Activated CD4-positive, alpha-beta T cell treated with anti-CD3 and anti-CD28 coated beads, Interleukin-2, amount 50 U/mL, for 24 hours (primary cell): ENCODE measurements at regions not wholly inside any gene's neighbourhood (a gene's known extent, or its start where the extent isn't known, plus 50 kb on each side); places are given as distances from the start of the nearest gene placed in this dataset.
"Not testable (repeated sequence)": the region's sequence is repeated elsewhere in the genome, so short reads cannot be mapped to it uniquely, and the experiment has no call there.

Experiments used
- DNase-seq, 2 donors: peaks; one replicate each; pipeline ENCODE4 v3.0.0-alpha.2; 2020; ENCODE audit warnings: low read depth in 1 of 2, low spot score in 1 of 2

DNA sequence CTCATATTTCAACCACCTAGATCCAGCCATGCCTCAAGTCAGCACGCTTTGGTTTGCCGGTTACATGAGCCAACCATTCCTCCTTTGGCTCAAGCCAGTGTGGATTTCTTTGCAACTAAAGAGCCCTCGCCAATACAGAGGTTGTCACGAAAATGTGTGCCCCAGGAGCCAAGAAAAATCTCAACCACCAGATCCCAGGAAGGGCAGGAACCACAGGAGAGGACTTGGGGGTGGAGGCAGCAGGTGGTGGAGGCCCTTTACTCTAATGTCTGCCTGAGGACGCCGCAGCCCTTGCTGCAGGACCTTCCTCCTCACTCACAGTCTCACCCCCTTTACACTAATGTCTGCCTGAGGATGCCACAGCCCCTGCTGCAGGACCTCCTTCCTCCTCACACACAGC lies 144.8 kb upstream of the PHACTR3 start:
- DNase-seq, result no peak

DNA sequence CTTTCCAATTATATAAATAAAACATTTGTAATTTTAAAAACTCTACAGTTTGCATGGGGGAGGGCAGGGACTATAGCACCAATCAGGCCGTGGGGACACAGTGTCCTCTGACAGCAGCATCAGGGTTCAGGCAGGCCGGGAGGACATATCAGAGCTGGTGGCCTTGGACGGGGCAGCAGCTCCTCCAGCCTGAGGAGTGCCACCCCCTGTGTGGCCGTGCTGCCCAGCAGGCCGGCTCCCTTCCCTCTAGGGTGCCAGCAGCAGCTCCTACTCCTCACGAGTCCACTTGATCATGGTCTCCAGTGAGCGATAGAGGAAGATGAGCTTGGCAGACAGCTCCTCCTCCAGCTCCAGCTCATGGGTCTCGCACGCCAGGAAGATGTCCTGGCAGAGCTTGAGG lies 144.0 kb upstream of the PHACTR3 start:
- DNase-seq, result no peak

DNA sequence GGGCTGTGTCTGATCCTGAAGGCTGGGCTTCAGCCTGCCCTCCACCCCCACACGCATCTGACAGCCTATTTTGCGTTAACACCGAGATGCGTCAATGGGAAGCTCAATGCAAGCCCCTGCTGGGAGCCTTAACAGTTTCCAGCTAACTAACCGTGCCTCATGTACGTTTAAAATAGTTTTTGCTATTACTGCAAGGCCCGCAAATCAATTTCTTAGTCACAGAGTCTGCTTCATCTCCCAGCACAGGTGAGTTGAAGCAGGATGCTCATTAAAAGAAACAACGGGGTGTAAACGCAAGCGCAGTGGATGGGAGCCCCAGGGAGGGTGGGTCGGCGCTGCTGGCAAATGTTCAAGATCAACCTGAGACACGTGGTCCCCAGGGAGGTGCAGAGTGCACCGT lies 142.8 kb upstream of the PHACTR3 start:
- DNase-seq, result no peak

DNA sequence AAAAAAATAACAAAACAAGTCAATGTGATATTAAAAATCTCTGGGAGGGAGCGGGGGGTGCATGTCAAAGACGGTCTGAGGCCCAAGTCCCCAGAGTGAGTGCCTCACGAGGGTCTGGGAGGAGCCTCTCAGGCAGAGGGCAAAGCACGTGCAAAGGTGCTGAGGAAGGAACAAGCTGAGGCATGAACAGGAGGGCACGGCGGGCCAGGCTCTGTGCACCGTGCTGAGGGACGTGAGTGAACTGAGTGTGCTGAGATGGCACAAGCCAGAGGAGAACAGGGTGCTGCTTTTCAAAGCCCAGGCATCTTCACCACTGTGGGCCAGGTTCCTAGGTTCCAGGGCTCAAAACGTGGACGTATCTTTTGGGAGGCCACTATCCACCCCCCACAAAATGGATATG lies 142.1 kb upstream of the PHACTR3 start:
- DNase-seq, result no peak

DNA sequence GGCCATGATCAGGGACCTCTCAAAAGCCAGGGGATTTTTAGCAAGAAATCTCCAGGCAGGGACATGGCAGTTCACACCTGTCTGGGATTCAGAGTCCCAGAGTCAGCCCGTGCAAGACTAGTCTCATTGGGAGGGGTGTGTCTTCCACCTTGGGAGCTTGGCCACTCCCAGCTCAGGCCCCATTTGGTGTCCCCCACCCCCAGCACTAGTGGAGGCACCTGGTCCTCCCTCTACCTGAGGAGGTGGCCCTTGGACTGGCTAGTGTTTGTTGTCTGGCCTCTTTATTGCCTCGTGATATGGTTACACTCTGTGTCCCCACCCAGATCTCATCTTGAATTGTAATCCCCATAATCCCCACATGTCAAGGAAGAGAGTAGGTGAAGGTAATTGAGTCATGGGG lies 140.8 kb upstream of the PHACTR3 start:
- no peak for DNase-seq

DNA sequence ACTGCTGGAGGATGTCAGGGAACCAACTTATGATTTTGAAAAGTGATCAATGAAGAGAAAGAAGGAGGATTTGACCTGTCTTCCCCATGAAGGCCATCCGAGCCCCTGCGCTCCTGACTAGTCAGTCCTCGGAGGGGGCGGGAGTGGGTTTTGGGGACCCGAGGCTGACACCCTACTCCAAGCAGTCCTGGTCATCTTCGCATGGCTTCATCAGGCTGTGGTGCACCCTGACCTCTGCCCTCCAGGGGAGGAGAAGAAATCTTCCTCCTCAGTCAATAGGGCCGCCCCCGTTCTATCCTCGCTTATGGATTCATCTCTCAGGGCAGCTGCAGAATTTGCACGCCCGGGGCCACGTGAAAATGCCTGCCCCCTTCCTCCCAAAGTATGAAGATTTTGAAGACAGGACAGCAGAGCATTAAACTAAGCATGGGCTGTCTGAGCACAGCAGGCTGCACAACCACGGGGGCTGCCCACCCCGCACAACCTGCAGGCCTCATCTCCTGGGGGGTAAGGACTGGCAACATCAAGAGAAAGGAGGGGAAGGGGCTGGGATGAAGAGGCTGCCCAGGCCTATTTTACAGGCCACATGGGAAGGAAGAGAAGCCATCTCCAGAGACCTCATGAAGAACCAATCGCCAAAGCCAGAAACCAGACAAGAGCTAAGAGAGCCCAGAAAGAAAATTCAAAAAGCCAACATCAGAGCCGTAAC lies 138.1 kb upstream of the PHACTR3 start:
- no peak for DNase-seq

DNA sequence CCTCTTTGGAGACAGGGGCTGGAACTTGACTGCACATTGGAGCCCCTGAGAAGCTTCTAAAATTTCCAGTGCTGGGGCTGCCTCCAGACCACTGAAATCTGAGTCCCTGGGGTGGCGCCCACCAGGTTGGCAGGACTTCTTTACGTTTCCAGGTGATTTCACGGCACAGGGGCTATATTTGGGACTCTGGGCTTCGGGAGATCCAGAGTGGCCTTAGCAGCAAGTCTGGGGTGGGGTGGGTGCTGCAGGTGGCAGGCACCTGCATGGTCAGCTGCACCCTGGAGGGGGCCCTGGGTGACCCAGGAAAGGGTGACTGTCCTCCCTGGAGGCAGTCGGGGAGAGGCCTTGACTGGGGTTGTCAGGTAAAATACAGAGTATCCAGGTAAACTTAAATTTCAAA lies 135.5 kb upstream of the PHACTR3 start:
- no peak for DNase-seq

DNA sequence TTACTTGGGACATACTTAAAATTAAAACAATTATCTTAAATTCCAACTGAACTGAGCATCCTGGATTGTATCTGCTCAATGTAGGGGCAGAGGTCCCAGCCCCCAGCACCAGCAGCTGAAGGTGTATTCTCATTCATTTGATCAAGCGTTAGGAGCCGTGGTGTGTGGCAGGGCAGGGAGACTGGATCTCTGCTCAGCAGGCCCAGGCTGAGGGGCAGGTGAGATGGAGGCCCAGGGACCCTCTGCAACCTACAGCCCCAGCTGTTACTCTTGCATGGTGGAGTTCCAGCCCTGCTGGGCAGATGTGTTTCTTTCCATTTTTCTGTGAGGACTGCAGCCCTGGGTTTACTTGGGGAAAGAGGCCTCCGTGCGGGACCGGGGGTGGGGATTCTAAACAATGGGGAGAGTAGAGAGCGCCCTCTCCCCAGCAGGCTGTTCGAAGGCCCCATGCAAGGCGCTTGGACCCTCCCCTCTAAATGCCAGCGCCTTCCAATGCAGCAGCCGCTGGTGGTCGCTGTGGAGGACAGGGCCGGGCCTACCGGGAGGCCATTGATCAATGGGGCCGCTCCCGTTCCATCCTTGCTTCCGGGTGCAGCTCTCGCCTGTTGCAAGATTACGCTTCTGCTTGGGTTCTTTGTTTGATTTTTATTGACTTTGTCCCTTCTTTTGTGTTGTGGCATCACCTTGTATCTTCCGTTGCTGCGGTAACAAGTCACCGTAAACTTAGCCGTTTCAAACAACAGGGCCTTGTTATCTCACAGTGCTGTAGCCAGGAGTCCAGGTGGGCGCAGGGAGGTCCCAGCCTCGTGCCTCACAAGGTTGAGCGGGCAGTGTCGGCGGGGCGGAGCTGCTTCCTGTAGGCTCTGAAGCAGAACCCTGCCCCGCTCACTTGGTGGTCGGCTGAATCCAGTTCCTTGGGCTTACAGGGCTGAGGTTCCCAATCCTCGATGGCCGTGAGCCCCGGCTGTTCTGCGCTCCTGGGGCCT lies 134.8 kb upstream of the PHACTR3 start:
- DNase-seq, result no peak

DNA sequence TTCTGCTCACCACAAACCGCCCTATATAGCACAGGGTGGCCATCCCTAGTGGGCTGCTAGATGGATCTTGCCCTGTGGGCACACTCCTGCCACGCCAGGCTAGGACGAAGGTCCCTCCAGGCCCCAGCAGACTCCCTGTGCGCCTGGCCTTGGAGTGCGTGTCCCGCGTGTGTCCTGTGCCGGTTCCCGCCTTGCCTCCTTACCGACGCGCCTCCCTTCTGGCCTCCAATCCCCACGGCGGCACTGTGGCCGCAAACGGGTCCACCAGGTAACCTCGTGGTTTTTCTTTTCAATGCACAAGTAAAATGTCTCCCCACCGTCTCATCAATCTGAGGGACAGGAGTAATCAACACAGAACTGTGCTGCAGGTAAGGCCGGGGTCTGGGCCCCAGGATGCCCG lies 133.8 kb upstream of the PHACTR3 start:
- no peak for DNase-seq

DNA sequence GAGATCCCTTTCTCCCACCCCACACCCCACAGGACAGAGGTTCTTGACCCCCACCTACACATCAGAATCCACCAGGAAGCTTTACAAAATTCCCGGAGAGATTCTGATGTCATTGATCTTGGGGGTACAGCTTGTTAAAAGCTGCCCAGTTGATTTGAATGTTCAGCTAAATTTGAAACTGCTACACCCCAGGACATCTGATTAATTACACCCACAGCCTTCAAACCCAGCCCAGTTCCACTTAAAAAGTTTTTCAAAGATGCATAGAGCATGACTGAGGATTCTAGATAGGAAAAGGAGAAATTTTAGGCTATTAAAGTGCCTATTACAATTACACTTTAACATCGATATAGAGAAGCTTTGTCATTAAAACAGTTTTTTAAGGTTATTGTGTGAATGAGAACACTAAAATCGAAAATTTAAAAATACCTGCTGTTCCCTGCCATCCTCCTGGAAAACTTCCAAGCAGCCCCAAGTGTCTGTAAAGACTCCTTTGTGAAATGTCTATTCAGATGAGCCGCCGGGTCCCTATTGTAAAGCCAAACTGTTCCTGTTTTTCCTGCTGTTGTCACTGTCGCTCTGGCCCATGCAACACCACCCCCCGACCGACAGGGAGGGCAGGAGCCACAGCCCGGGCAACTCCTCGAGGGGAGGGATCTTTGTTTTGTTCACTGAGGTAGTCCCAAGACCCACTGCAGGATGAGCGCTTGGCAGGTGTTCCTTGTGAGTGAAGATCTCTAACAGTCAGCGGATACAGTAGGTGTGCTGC lies 132.5 kb upstream of the PHACTR3 start:
- DNase-seq, result no peak

DNA sequence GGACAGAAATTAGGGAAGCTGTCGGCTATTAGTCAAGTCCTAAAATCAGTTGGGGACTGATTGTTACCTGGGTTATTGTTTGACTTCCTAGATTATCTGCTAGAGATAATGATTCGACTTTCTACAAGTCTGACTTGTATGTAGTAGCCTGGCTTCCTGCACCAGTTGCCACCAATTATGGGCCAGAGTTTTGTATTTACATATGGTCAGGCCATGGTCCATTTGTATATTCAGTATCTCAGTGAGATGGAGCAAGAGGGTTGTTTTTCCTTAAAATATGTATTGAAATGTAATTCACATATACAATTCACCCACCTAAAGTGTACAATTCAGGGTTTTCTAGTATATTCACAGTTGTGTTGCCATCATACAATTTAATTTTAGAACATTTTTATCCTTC lies 130.6 kb upstream of the PHACTR3 start:
- no peak for DNase-seq

DNA sequence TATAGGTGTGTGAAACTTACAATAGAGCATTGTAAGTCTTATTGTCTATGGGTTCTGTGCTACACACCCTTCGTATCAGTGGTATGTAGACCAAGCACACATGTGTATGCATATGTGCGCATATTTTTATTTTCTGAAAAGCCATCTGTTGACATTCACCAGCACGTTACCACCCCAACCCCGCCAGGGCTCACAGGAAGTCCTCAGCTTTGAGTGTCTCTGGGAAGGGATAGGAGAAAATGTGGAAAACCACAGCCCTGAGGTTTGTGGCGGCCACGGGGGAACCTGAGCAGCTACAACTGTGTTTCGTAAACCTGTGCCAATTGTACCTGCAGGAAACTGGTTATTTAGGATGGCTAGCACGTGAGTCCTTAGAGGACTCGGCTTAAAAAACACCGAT lies 123.3 kb upstream of the PHACTR3 start:
- no peak for DNase-seq

DNA sequence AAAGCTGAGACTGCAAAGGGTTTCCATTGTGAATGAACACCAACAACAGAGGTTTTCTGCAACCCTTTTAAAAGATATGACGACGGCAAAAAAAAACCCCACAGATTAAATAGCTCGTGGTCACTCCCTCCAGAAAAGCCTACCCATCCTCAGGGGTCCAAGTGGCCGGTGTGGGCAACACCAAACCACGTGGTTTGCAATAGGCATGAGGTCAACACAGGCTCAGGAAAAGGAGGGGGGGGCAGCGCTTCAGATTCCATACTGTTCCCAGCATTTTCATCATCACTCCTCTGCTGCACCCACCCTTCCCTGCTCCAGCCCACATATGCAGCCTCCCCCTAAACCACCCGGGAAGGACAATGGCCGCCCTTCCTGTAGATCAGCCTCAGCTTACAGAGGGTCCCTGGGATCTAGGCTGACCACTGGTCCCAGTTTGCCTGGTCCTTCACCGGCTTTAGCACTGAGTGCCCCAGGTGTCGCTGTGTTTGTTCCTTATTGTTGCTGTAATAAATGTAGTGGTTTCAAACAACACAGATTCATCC lies 122.8 kb upstream of the PHACTR3 start:
- DNase-seq, result no peak

DNA sequence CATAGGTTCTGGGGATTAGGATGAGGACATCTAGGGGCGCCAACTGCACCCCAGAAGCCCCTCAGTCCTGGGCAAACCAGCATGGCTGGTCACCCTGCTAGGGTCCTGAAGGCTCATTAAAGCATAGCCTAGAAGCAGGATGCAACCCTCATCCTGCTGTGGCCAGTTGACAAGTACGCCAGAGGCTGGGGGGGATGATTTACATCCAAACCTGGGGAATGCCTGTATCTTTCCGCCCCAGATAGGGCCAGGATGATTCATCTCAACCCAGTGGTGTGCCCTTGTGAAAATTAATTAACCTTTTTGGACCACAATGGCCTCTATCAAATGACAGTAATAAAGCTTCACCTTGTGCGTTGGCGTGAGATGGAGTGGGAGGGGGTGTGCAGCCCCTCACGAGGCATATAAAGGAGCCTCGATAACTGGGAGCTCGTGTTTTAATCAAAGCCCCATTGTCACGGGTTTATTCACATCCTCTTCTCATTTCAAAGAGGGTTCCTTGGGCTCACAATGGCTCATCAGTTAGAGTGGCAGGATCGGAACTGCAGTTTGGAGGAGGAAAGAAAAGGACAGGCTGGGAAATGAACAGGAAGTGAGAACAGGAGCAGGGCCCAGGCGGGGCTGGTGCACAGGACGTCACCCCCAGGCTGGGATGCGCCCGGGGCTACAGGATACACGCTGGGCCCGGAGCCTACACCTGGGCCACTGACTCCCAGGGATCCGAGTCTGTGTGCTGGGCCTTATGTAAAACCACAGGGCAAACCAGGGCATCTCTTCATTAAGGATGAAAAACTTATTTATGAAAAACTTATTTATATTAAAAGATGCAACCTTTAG lies 121.8 kb upstream of the PHACTR3 start:
- DNase-seq, result no peak

DNA sequence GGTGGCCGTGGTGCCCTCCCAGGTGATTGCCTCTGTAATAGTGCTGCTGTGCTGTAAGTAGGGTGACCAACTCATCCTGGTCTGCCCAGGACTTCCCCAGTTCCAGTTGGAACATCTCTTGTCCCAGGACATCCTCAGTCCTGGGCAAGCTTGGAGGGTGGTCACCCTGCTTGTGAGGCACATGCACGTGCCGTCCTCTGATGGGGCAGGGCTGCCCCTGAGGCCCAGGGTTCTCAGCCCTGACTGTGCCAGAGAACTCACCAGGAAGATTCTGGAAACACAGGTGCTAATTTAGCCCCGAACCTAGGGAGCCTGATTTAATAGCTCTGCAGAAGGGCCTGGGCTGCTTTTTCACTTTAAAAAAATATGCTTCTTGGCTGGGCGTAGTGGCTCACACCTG lies 120.9 kb upstream of the PHACTR3 start:
- DNase-seq, result no peak

DNA sequence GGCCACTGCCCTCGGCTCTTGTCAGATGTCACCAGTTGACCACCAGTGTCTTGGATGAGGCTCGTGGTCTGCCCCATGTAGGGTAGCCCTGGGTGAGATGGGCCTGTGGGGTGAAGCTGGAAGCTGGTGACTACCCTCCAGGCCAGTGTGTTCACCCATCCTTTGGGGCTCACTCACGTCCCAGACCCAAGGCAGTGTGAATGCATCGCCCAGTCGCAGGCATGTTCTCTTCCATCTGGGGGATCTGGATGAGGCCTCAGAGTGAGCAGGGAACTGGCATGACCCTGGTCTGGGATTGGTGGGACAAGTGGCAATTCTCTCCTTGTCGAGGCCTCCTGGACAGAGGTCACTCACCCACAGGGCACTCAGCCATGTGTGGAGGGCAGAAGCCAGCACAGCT lies 120.1 kb upstream of the PHACTR3 start:
- DNase-seq, result no peak

DNA sequence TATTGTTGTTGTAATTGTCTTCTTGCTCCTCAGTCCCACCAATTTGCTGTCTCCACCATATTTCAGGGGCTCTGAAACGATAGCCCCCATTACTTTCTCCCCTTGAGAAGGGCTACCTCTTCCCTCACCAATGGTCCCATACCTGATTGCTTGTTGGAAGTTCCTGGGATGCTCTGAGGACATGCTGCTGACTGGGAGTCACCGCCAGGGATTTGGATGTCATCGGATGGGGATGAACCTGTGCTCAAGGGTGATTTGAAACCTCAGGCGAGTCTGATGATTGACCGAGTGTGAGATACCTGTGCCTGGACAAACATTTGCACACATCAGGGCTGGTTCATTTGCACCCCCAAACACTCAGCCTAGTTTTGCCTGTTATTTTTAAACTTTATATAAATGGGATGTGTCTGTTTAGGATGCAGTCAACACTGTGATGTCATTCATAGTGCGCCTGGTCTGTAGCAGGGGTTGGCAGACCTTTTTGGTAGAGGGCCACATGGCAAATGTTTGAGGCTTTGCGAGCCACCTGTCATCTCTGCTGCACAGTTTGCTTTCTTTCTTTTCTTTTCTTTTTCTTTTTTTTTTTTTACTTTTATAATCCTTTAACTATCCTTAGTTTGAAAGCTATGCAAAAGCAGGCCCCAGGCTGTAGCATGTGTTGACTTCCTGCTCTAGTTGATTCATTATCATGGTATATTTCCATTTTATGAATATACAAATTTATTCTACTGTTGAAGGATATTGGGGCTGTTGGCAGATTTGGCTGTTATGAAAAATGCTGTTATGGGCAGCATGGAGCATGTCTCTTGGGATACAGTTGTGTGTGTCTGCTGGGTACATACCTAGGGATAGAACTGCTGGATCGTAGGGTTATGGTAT lies 118.5 kb upstream of the PHACTR3 start:
- DNase-seq, result no peak

DNA sequence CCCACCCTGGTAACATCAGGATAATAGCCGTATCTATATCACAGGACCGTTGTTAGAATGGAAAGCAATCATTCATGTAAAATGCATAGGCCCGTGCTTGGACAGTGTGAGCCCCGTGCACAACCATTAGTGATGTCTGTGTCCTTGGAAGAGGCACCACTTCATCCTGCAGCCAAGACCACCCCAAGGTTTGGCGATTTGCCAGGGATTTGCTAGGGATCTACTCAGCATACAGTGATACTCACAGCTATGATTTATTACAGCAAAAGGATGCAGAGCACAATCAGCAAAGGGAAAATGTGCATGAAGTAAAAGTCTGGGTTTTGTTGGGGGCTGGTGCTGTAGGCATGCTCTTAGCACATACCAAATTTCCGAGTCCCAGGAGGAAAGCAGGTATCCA lies 115.9 kb upstream of the PHACTR3 start:
- DNase-seq, result not testable (repeated sequence)

DNA sequence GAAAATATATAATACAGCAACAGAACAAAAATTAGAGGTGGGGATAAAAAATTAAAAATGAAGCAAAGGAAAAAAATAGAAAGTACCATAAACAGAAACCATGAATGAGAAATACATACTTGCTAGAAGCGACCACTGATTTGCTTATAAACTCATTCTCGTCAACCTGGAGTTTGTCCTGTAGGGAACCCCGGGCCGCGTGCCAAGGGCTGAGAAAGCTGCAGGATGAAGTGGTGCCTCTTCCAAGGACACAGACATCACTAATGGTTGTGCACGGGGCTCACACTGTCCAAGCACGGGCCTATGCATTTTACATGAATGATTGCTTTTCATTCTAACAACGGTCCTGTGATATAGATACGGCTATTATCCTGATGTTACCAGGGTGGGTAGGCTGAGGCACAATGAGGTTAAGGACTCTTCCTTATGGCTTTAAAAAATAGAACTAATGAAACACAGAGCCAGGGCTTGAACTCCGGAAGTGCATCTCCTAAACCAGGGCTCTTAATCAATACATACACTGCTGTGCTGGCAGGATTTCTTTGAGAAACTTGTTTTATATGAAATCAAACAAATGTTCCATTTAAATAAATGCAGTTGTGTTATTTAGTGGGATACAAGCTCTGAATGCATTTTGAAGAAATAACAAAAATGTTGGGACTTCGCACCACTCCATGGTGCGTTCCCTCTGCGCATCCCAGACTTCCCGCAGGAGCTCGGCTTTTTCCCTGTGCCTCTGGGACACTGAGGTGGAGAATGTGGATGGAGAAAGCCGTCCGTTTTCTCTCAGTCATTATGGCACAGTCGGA lies 113.9 kb upstream of the PHACTR3 start:
- DNase-seq, result not testable (repeated sequence)
